ENCODE measurements at regions not wholly inside any gene's neighbourhood (a gene's known extent, or its start where the extent isn't known, plus 50 kb on each side); places are given as distances from the start of the nearest gene placed in this dataset.
A peak's percentile ranks its signal among the peaks of the same experiment; 100 is the strongest.

DNA sequence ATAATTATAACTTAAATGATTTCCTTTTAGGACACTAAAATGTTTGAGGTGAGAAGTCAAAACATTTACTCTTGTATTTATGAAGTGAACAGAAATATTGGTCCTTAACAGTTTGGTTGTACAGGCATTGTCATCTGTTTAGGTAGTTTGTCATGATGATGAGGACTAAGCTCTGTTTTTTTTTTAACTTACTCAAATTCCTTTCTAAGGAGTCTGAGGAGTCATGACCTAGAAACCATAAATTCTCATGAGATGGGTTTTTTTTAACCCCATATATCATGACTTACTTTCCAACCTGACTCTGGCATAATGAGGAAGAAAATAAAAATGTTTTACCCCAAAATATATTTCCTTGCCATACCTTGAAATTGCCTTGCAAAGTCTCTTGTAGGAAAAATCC is 1176.2 kb downstream of the SUCLG1 start:
- no peaks in the 10 kb centered on the region for H3K4me1 ChIP-seq
- ATAC-seq = no peak
- H3K9me3 ChIP-seq = no peaks in the 10 kb centered on the region
- H3K36me3 ChIP-seq (replicated peaks in 1 of 2; ENCODE audit: insufficient read depth in 1 of 2, low read depth in 2 of 2) = no peaks in the 10 kb centered on the region
- TF ChIP-seq POLR2A (IDR thresholded peaks at IDR 0.05) = no peak
- TF ChIP-seq, protein P1, sequence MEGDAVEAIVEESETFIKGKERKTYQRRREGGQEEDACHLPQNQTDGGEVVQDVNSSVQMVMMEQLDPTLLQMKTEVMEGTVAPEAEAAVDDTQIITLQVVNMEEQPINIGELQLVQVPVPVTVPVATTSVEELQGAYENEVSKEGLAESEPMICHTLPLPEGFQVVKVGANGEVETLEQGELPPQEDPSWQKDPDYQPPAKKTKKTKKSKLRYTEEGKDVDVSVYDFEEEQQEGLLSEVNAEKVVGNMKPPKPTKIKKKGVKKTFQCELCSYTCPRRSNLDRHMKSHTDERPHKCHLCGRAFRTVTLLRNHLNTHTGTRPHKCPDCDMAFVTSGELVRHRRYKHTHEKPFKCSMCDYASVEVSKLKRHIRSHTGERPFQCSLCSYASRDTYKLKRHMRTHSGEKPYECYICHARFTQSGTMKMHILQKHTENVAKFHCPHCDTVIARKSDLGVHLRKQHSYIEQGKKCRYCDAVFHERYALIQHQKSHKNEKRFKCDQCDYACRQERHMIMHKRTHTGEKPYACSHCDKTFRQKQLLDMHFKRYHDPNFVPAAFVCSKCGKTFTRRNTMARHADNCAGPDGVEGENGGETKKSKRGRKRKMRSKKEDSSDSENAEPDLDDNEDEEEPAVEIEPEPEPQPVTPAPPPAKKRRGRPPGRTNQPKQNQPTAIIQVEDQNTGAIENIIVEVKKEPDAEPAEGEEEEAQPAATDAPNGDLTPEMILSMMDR (IDR thresholded peaks at IDR 0.05) = no peak
- DNase-seq = no peak
- H3K27me3 ChIP-seq = no peaks in the 10 kb centered on the region
- H3K4me3 ChIP-seq = no peak overlapping the region
- intact Hi-C loops (cut with DNase I) = no loop called here
- H3K27ac ChIP-seq = no peak overlapping the region

DNA sequence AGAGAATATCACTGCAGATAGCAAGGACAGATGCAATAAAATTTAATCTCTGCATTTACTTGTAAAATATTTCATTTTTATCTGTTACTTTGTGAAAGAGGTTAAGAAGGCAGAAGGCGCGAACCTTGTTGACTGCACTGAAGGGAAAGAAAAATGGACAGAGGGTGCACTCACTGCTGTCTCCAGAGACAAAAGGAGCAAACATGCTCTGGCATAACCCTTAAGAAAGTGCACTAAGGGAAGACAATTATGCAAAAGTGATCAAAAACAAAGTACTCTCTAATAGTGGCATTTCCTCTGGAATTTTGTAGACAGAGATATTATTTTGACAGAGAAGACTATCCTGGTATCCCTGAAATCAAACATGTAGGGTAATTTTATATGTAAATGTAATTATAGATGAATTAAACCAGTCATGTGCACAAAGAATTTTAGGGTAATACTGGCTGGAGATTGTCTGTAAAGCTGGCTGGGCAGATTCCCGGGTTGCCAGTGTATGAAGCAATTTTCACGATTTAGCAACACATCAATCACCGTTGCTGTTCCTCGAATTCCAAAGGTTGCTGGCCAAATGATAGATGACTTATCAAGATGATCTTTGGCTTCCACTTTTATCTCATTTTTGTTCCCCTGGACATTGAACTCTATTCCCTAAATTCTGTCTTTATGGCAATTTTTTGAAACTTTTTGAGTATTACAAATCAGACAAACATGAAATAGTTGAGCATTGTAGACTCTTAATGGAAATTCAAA is 1176.9 kb downstream of the SUCLG1 start:
- intact Hi-C loops (cut with DNase I) = no loop called here
- DNase-seq = no peak
- Histone ChIP-seq H3K4me1 (no peaks in the 10 kb centered on the region), H3K27ac (no peak overlapping the region), H3K36me3 (replicated peaks in 1 of 2; ENCODE audit: insufficient read depth in 1 of 2, low read depth in 2 of 2) (no peaks in the 10 kb centered on the region), H3K9me3 (no peaks in the 10 kb centered on the region), H3K27me3 (no peaks in the 10 kb centered on the region), H3K4me3 (no peak overlapping the region)
- TF ChIP-seq, protein P1 (IDR thresholded peaks at IDR 0.05) = no peak
- TF ChIP-seq POLR2A (IDR thresholded peaks at IDR 0.05) = no peak
- 54 to 62% methylated on average over 6 of the region's 6 CpGs for whole genome bisulfite sequencing, 2 donors
- no peak for ATAC-seq

DNA sequence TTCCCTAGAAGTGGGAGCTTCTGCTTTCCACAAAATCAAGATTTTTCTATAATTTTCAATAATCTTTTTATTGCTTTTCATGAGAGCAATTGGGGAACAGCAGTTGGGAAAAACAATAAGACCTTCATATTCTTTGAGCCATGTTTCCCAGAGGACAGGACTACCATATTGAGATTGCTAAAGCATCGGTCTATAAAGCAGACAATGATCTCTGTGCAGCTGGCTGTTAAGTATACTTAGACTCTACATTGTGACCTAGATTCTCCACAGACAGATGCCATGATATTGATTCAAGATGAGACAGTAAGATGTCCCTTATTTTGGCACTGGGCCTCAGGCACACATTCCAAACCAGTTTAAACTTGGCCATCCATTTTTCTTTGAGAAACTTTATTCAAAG is 1178.7 kb downstream of the SUCLG1 start:
- H3K27ac ChIP-seq = no peak overlapping the region
- no peak for ATAC-seq
- H3K36me3 ChIP-seq (replicated peaks in 1 of 2; ENCODE audit: insufficient read depth in 1 of 2, low read depth in 2 of 2) = no peaks in the 10 kb centered on the region
- no peak for DNase-seq
- 91 to 95% methylated on average over 1 of the region's 1 CpG for WGBS, 2 donors
- intact Hi-C loops (cut with DNase I) = no loop called here
- no peaks in the 10 kb centered on the region for H3K9me3 ChIP-seq
- H3K4me1 ChIP-seq = no peaks in the 10 kb centered on the region
- no peak overlapping the region for H3K4me3 ChIP-seq
- H3K27me3 ChIP-seq = no peaks in the 10 kb centered on the region
- TF ChIP-seq POLR2A (IDR thresholded peaks at IDR 0.05) = no peak
- TF ChIP-seq, protein P1 (IDR thresholded peaks at IDR 0.05) = no peak

DNA sequence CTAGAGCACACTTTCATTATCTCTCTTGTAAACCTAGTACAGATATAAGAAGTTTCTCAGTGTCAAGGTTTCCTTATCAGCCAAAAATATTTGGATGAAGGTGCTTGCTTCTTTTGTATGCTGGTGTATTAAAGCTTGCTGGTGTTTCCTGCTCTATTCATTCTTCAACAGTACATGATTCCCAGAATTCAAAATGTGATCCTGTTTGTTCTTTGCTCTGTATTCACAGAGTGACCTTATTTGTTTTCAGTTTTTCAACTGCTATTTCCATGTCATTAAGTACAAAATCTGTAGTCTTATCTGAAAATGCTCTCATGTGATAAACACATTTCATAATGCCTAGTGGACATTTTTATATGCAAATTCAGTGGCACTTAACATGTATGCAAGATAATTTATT is 1185.8 kb downstream of the SUCLG1 start:
- intact Hi-C loops (cut with DNase I) = no loop called here
- no peaks in the 10 kb centered on the region for H3K27me3 ChIP-seq
- H3K4me3 ChIP-seq = no peak overlapping the region
- H3K36me3 ChIP-seq (replicated peaks in 1 of 2; ENCODE audit: insufficient read depth in 1 of 2, low read depth in 2 of 2) = no peaks in the 10 kb centered on the region
- no peak for TF ChIP-seq POLR2A (IDR thresholded peaks at IDR 0.05)
- TF ChIP-seq, protein P1 (IDR thresholded peaks at IDR 0.05) = no peak
- no peak overlapping the region for H3K27ac ChIP-seq
- ATAC-seq (no peak), DNase-seq (no peak)
- H3K4me1 ChIP-seq = no peaks in the 10 kb centered on the region
- H3K9me3 ChIP-seq = no peaks in the 10 kb centered on the region

DNA sequence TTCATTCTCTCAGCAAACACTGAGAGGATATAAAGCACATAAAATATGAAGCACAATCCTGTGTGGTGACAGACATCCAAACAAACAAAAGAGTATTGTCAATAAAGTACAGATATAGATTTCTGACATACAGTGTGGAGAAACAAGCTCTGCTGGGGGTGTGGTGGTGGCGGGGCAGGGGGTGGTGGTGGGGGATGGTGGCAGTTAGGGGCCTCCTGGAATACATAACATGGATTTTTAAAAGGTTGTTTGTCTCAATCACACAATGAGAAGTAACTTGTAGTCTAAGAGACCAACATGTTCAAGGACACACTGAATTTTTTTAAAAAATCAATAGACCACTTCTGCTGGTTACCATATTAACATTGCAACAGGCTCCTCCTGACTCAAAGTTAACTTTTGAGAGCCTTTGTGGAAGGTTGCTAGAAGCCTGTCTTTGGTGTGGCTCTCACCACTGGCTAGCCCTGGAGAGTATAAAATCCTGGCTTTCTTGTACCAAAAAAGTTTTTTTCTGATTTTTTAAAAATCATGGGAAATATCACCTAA is 1197.4 kb downstream of the SUCLG1 start:
- H3K4me1 ChIP-seq = no peaks in the 10 kb centered on the region
- intact Hi-C loops (cut with DNase I) = no loop called here
- no peak overlapping the region for H3K4me3 ChIP-seq
- DNase-seq (no peak), ATAC-seq (peak; percentile 56)
- H3K36me3 ChIP-seq (replicated peaks in 1 of 2; ENCODE audit: insufficient read depth in 1 of 2, low read depth in 2 of 2) = no peaks in the 10 kb centered on the region
- H3K27ac ChIP-seq = peak overlapping the region in 1 of 4 donors; percentile 45
- no peaks in the 10 kb centered on the region for H3K27me3 ChIP-seq
- TF ChIP-seq POLR2A (IDR thresholded peaks at IDR 0.05) = no peak
- TF ChIP-seq, protein P1 (IDR thresholded peaks at IDR 0.05) = no peak
- 13 to 26% methylated on average over 1 of the region's 1 CpG for WGBS, 2 donors
- H3K9me3 ChIP-seq = no peaks in the 10 kb centered on the region

All from body of pancreas (tissue), 4 donors.